ENCODE measurements at regions not wholly inside any gene's neighbourhood (a gene's known extent, or its start where the extent isn't known, plus 50 kb on each side); places are given as distances from the start of the nearest gene placed in this dataset.
"Not testable (repeated sequence)": the region's sequence is repeated elsewhere in the genome, so short reads cannot be mapped to it uniquely, and the experiment has no call there.

DNA sequence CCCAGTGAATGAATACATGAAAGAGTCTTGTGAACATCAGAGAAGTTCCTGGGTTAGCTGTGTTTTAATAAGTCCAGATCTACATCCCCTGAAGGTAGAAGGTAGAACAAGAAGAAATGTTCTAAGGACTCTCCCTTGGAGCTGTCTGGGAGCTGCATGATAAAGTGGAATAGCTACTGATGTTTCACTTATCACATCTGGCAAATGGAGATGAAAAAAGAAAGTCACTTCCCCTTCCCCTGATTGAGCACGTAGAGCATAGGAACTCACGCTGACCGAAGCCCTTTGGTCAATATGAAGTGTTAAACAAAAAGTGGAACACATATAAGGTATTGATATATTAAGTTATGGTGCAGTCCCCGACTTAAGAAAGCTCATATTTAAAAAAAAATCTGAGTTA lies 53.2 kb upstream of the PARP1 start:
- H3K27ac ChIP-seq: no peak overlapping the region
- 81 to 85% methylated on average over 4 of the region's 4 CpGs for WGBS, 2 donors
- no peaks in the 10 kb centered on the region for H3K36me3 ChIP-seq (ENCODE audit: low read depth, missing control alignments)
- H3K4me3 ChIP-seq: no peak overlapping the region
- no peaks in the 10 kb centered on the region for H3K4me1 ChIP-seq
- intact Hi-C loops (cut with DNase I; ENCODE audit: low total_unique reads): no loop called here
- TF ChIP-seq, protein P1, sequence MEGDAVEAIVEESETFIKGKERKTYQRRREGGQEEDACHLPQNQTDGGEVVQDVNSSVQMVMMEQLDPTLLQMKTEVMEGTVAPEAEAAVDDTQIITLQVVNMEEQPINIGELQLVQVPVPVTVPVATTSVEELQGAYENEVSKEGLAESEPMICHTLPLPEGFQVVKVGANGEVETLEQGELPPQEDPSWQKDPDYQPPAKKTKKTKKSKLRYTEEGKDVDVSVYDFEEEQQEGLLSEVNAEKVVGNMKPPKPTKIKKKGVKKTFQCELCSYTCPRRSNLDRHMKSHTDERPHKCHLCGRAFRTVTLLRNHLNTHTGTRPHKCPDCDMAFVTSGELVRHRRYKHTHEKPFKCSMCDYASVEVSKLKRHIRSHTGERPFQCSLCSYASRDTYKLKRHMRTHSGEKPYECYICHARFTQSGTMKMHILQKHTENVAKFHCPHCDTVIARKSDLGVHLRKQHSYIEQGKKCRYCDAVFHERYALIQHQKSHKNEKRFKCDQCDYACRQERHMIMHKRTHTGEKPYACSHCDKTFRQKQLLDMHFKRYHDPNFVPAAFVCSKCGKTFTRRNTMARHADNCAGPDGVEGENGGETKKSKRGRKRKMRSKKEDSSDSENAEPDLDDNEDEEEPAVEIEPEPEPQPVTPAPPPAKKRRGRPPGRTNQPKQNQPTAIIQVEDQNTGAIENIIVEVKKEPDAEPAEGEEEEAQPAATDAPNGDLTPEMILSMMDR (IDR thresholded peaks at IDR 0.05): no peak
- no peak for TF ChIP-seq POLR2A (IDR thresholded peaks at IDR 0.05)
- DNase-seq: no peak
- H3K27me3 ChIP-seq: no peaks in the 10 kb centered on the region
- no peaks in the 10 kb centered on the region for H3K9me3 ChIP-seq

DNA sequence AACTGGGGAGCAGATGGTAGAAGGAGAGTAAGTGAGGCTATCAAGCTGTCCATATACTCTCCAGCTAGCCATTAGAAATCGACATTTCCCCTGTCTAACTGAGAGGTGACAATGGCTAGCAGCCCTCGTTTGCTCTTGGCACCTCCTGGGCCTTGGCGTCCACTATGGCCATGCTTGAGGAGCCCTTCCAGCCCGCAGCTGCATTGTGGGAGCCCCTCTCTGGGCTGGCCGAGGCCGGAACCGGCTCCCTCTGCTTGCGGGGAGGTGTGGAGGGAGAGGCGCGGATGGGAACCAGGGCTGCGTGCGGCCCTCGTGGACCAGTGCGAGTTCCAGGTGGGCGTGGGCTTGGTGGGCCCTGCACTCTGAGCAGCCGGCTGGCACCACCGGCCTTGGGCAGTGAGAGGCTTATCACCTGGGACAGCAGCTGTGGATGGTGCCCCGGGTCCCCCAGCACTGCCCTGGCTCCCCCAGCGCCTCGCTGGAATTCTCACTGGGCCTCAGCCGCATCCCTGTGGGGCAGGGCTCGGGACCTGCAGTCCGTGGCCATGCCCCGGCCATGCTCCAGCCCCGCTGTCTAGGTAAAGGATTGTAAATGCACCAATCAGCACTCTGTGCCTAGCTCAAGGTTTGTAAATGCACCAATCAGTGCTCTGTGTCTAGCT lies 56.2 kb upstream of the PARP1 start:
- peaks cover 12% of the 10 kb centered on the region for H3K4me1 ChIP-seq
- no peaks in the 10 kb centered on the region for H3K9me3 ChIP-seq
- no peak overlapping the region for H3K27ac ChIP-seq
- DNase-seq: no peak
- no peak overlapping the region for H3K4me3 ChIP-seq
- 95 to 96% methylated on average over 16 to 25 of the region's 25 CpGs for WGBS, 2 donors
- H3K27me3 ChIP-seq: no peaks in the 10 kb centered on the region
- H3K36me3 ChIP-seq (ENCODE audit: low read depth, missing control alignments): no peaks in the 10 kb centered on the region
- intact Hi-C loops (cut with DNase I; ENCODE audit: low total_unique reads): no loop called here
- TF ChIP-seq, protein P1 (IDR thresholded peaks at IDR 0.05): no peak
- no peak for TF ChIP-seq POLR2A (IDR thresholded peaks at IDR 0.05)

DNA sequence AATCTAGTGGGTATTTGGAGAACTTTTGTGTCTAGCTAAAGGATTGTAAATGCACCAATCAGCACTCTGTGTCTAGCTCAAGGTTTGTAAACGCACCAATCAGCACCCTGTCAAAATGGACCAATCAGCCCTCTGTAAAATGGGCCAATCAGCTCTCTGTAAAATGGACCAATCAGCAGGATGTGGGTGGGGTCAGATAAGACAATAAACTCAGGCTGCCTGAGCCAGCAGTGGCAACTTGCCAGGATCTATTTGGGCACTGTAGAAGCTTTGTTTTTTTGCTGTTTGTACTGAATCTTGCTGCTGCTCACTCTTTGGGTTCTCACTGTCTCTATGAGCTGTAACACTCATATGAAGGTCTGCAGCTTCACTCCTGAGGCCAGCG lies 56.7 kb upstream of the PARP1 start:
- peak; percentile 86 for DNase-seq
- H3K4me3 ChIP-seq; H3K27me3 ChIP-seq; intact Hi-C loops (cut with DNase I; ENCODE audit: low total_unique reads); H3K36me3 ChIP-seq (ENCODE audit: low read depth, missing control alignments); H3K9me3 ChIP-seq: not testable (repeated sequence)
- peak overlapping the region; percentile 31 to 40 for H3K27ac ChIP-seq
- H3K4me1 ChIP-seq: peaks cover 12% of the 10 kb centered on the region
- WGBS, 2 donors: 70 to 76% methylated on average over 2 of the region's 2 CpGs

DNA sequence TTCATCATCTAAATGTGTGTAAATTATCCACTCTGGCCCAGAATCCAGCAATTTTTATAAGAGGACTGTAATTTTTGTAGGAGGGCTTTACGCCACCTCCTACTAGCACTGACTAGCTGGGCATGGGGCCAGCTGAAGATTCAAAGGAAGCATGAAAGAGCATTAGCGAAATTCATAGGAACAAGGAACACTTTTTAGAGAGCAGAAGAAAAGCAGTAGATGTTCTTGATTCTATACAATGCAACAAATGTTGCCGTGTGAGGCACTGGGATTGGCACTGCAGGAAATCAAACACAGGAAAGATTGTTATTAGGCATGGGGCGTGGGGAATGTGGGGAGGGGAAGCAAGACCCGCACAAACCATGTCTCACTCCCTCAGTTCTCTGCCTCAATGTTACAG lies 58.4 kb upstream of the PARP1 start:
- peak overlapping the region; percentile 31 to 40 for H3K27ac ChIP-seq

DNA sequence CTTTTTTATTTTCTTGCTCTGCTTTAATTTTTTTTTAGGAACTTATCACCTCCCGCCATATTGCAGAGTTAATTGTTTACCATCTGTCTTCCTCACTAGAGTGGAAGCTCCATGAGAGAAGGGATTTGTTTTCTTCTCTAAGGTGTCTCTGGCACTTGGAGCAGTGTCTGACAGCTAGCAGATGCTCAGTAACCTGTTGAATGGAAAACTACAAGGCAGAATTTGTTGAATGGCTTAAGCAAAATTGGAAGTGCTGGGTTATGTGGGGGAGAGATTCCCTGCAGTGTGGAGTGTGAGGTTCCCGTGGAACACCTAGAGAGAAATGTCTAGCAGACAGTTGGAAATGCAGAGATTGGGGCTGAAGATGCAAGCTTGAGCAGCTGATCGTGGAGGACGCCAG lies 59.5 kb upstream of the PARP1 start:
- TF ChIP-seq, protein P1 (IDR thresholded peaks at IDR 0.05): no peak
- no peak for TF ChIP-seq POLR2A (IDR thresholded peaks at IDR 0.05)
- Histone ChIP-seq H3K36me3 (ENCODE audit: low read depth, missing control alignments) (no peaks in the 10 kb centered on the region), H3K27me3 (no peaks in the 10 kb centered on the region), H3K4me3 (no peak overlapping the region), H3K27ac (peak overlapping the region; percentile 31 to 40), H3K4me1 (peaks cover 12% of the 10 kb centered on the region), H3K9me3 (no peaks in the 10 kb centered on the region)
- intact Hi-C loops (cut with DNase I; ENCODE audit: low total_unique reads): no loop called here
- 78 to 87% methylated on average over 4 of the region's 4 CpGs for WGBS, 2 donors
- no peak for DNase-seq

More for the DNA sequence above, 58.4 kb upstream of the PARP1 start:
- WGBS, 2 donors: 34 to 39% methylated on average over 5 of the region's 5 CpGs
- TF ChIP-seq, protein P1 (IDR thresholded peaks at IDR 0.05): no peak
- no peak for TF ChIP-seq POLR2A (IDR thresholded peaks at IDR 0.05)
- peaks cover 12% of the 10 kb centered on the region for H3K4me1 ChIP-seq
- intact Hi-C loops (cut with DNase I; ENCODE audit: low total_unique reads): no loop called here
- H3K9me3 ChIP-seq: no peaks in the 10 kb centered on the region
- no peaks in the 10 kb centered on the region for H3K36me3 ChIP-seq (ENCODE audit: low read depth, missing control alignments)
- no peaks in the 10 kb centered on the region for H3K27me3 ChIP-seq
- no peak overlapping the region for H3K4me3 ChIP-seq
- DNase-seq: peak; percentile 84
